Activated CD4-positive, alpha-beta T cell treated with anti-CD3 and anti-CD28 coated beads, Interleukin-2, amount 10 ng/mL, durations not matched to agents 7 days and 5 days (primary cell): ENCODE measurements at regions not wholly inside any gene's neighbourhood (a gene's known extent, or its start where the extent isn't known, plus 50 kb on each side); places are given as distances from the start of the nearest gene placed in this dataset.
A peak's percentile ranks its signal among the peaks of the same experiment; 100 is the strongest.

Experiments used
- CTCF ChIA-PET: fragments of 350-600 bp; sonication (Branson Sonifier 250); formaldehyde crosslinking; loops from one replicate; lab custom pipeline; 2021; ENCODE audit warnings: antibody characterized with exemption; lab: Charles Lee
- POLR2A ChIA-PET: fragments of 350-600 bp; sonication (Branson Sonifier 250); formaldehyde crosslinking; loops from one replicate; lab custom pipeline; 2021; ENCODE audit warnings: antibody characterized with exemption; lab: Charles Lee
- DNase-seq: peaks from one replicate; pipeline ENCODE4 v3.0.0-alpha.2; 2020
- H3K27ac Mint-ChIP-seq: one replicate; pipeline ENCODE4 v1.8.0; 2021; ENCODE audit warnings: mild to moderate bottlenecking, moderate library complexity, mixed read lengths
- H3K27me3 Mint-ChIP-seq: one replicate; pipeline ENCODE4 v1.8.0; 2021; ENCODE audit warnings: mixed read lengths
- H3K36me3 Mint-ChIP-seq: one replicate; pipeline ENCODE4 v1.8.0; 2021; ENCODE audit warnings: low read depth, mixed read lengths
- H3K4me1 Mint-ChIP-seq: one replicate; pipeline ENCODE4 v1.8.0; 2021; ENCODE audit warnings: mixed read lengths
- H3K4me3 Mint-ChIP-seq: one replicate; pipeline ENCODE4 v1.8.0; 2021; ENCODE audit warnings: mild to moderate bottlenecking, moderate library complexity, mixed read lengths
- H3K9me3 Mint-ChIP-seq: one replicate; pipeline ENCODE4 v1.8.0; 2021; ENCODE audit warnings: mixed read lengths

- Mint-ChIP-seq H3K27ac (no peak overlapping the region), H3K36me3 (no peaks in the 10 kb centered on the region), H3K4me3 (no peak overlapping the region), H3K9me3 (peaks cover 2% of the 10 kb centered on the region), H3K27me3 (no peaks in the 10 kb centered on the region), H3K4me1 (peaks cover 3% of the 10 kb centered on the region)
- ChIA-PET POLR2A (no interaction called here), CTCF (interaction anchor here (0.8 to 1.5 kb wide), 3 partner anchors 10 to 23 kb away, joined by 3 to 5 read pairs (median 4); no protein-coding TSS in a partner anchor)
- DNase-seq, result no peak
These were observed 100.1 kb upstream of the KLF7 start for GRCh38 chr2:207265869-207266268.

GRCh38 chr2:207266648-207267047 lies 100.9 kb upstream of the KLF7 start:
- DNase-seq, result no peak
- Mint-ChIP-seq H3K4me3 (no peak overlapping the region), H3K36me3 (no peaks in the 10 kb centered on the region), H3K27ac (no peak overlapping the region), H3K9me3 (peaks cover 2% of the 10 kb centered on the region), H3K27me3 (no peaks in the 10 kb centered on the region), H3K4me1 (peaks cover 3% of the 10 kb centered on the region)
- ChIA-PET POLR2A (no interaction called here), CTCF (interaction anchor here (0.8 to 1.5 kb wide), 3 partner anchors 9 to 24 kb away, joined by 3 to 5 read pairs (median 4); no protein-coding TSS in a partner anchor)

- H3K4me3 Mint-ChIP-seq, result no peak overlapping the region
- ChIA-PET POLR2A (no interaction called here), CTCF (interaction anchor here (1.3 kb wide), 1 partner anchor 9 kb away, joined by 3 read pairs; no protein-coding TSS in a partner anchor)
- H3K27me3 Mint-ChIP-seq, result no peaks in the 10 kb centered on the region
- H3K36me3 Mint-ChIP-seq, result no peaks in the 10 kb centered on the region
- H3K9me3 Mint-ChIP-seq, result no peaks in the 10 kb centered on the region
- peaks cover 3% of the 10 kb centered on the region for H3K4me1 Mint-ChIP-seq
- no peak for DNase-seq
- no peak overlapping the region for H3K27ac Mint-ChIP-seq
These were observed 103.3 kb upstream of the KLF7 start for GRCh38 chr2:207269038-207269437.

GRCh38 chr2:207274530-207275189 lies 108.9 kb upstream of the KLF7 start:
- H3K27me3 Mint-ChIP-seq, result no peaks in the 10 kb centered on the region
- H3K4me1 Mint-ChIP-seq, result no peaks in the 10 kb centered on the region
- H3K36me3 Mint-ChIP-seq, result no peaks in the 10 kb centered on the region
- CTCF ChIA-PET, result interaction anchor here (1.4 kb wide), 1 partner anchor 11 kb away, joined by 4 read pairs; no protein-coding TSS in a partner anchor
- no peaks in the 10 kb centered on the region for H3K9me3 Mint-ChIP-seq
- POLR2A ChIA-PET, result no interaction called here
- no peak overlapping the region for H3K4me3 Mint-ChIP-seq
- no peak for DNase-seq
- no peak overlapping the region for H3K27ac Mint-ChIP-seq

- POLR2A ChIA-PET, result no interaction called here
- no peak for DNase-seq
- peaks cover 4% of the 10 kb centered on the region for H3K9me3 Mint-ChIP-seq
- H3K27me3 Mint-ChIP-seq, result no peaks in the 10 kb centered on the region
- H3K4me1 Mint-ChIP-seq, result no peaks in the 10 kb centered on the region
- H3K4me3 Mint-ChIP-seq, result no peak overlapping the region
- CTCF ChIA-PET, result interaction anchor here (0.5 to 1.6 kb wide), 6 partner anchors 10 to 1118 kb away, joined by 3 to 4 read pairs (median 3); no protein-coding TSS in a partner anchor
- peaks cover 2% of the 10 kb centered on the region for H3K36me3 Mint-ChIP-seq
- H3K27ac Mint-ChIP-seq, result no peak overlapping the region
These were observed 110.0 kb upstream of the KLF7 start for GRCh38 chr2:207275779-207276178.

GRCh38 chr2:207276248-207276647 lies 110.5 kb upstream of the KLF7 start:
- H3K27me3 Mint-ChIP-seq, result no peaks in the 10 kb centered on the region
- H3K27ac Mint-ChIP-seq, result no peak overlapping the region
- H3K9me3 Mint-ChIP-seq, result peaks cover 4% of the 10 kb centered on the region
- ChIA-PET CTCF (interaction anchor here (0.5 to 1.6 kb wide), 5 partner anchors 10 to 1118 kb away, joined by 3 to 4 read pairs (median 3); no protein-coding TSS in a partner anchor), POLR2A (no interaction called here)
- H3K4me1 Mint-ChIP-seq, result no peaks in the 10 kb centered on the region
- DNase-seq, result no peak
- H3K4me3 Mint-ChIP-seq, result no peak overlapping the region
- H3K36me3 Mint-ChIP-seq, result peaks cover 2% of the 10 kb centered on the region

GRCh38 chr2:207276858-207277257 lies 111.1 kb upstream of the KLF7 start:
- H3K36me3 Mint-ChIP-seq, result peaks cover 2% of the 10 kb centered on the region
- POLR2A ChIA-PET, result no interaction called here
- no peak overlapping the region for H3K27ac Mint-ChIP-seq
- CTCF ChIA-PET, result interaction anchor here (1.2 to 1.7 kb wide), 4 partner anchors 8 to 20 kb away, joined by 3 to 4 read pairs (median 3); no protein-coding TSS in a partner anchor
- no peaks in the 10 kb centered on the region for H3K4me1 Mint-ChIP-seq
- peaks cover 5% of the 10 kb centered on the region for H3K9me3 Mint-ChIP-seq
- no peak for DNase-seq
- H3K4me3 Mint-ChIP-seq, result no peak overlapping the region
- no peaks in the 10 kb centered on the region for H3K27me3 Mint-ChIP-seq

GRCh38 chr2:207279520-207279919 lies 113.8 kb upstream of the KLF7 start:
- POLR2A ChIA-PET, result no interaction called here
- H3K4me3 Mint-ChIP-seq, result no peak overlapping the region
- H3K36me3 Mint-ChIP-seq, result peaks cover 2% of the 10 kb centered on the region
- H3K27me3 Mint-ChIP-seq, result no peaks in the 10 kb centered on the region
- peaks cover 18% of the 10 kb centered on the region for H3K4me1 Mint-ChIP-seq
- no peak overlapping the region for H3K27ac Mint-ChIP-seq
- CTCF ChIA-PET, result no interaction called here
- DNase-seq, result no peak
- H3K9me3 Mint-ChIP-seq, result peaks cover 5% of the 10 kb centered on the region

- H3K27me3 Mint-ChIP-seq, result no peaks in the 10 kb centered on the region
- H3K4me3 Mint-ChIP-seq, result no peak overlapping the region
- H3K36me3 Mint-ChIP-seq, result peaks cover 2% of the 10 kb centered on the region
- no peak overlapping the region for H3K27ac Mint-ChIP-seq
- DNase-seq, result no peak
- H3K9me3 Mint-ChIP-seq, result peaks cover 5% of the 10 kb centered on the region
- POLR2A ChIA-PET, result no interaction called here
- peaks cover 33% of the 10 kb centered on the region for H3K4me1 Mint-ChIP-seq
- CTCF ChIA-PET, result interaction anchor here (0.6 kb wide), 1 partner anchor 437 kb away, joined by 3 read pairs; no protein-coding TSS in a partner anchor
These were observed 115.7 kb upstream of the KLF7 start for GRCh38 chr2:207281436-207281835.

GRCh38 chr2:207282916-207283315 lies 117.2 kb upstream of the KLF7 start:
- H3K36me3 Mint-ChIP-seq, result peaks cover 2% of the 10 kb centered on the region
- ChIA-PET CTCF (interaction anchor here (1.0 to 2.4 kb wide), 7 partner anchors 11 to 40 kb away, joined by 3 to 12 read pairs (median 5); no protein-coding TSS in a partner anchor), POLR2A (interaction anchor here (0.6 to 0.9 kb wide), 2 partner anchors 16 to 55 kb away, joined by 3 to 4 read pairs; no protein-coding TSS in a partner anchor)
- peaks cover 33% of the 10 kb centered on the region for H3K4me1 Mint-ChIP-seq
- peak overlapping the region; percentile 46 for H3K4me3 Mint-ChIP-seq
- H3K27ac Mint-ChIP-seq, result peak overlapping the region; percentile 89
- DNase-seq, result no peak
- H3K27me3 Mint-ChIP-seq, result no peaks in the 10 kb centered on the region
- H3K9me3 Mint-ChIP-seq, result peaks cover 8% of the 10 kb centered on the region

- ChIA-PET POLR2A (interaction anchor here (0.6 to 0.9 kb wide), 2 partner anchors 15 to 55 kb away, joined by 3 to 4 read pairs; no protein-coding TSS in a partner anchor), CTCF (interaction anchor here (1.1 to 2.4 kb wide), 5 partner anchors 10 to 40 kb away, joined by 3 to 12 read pairs (median 5); no protein-coding TSS in a partner anchor)
- peak; percentile 10 for DNase-seq
- H3K27ac Mint-ChIP-seq, result peak overlapping the region; percentile 89
- H3K36me3 Mint-ChIP-seq, result peaks cover 2% of the 10 kb centered on the region
- peaks cover 8% of the 10 kb centered on the region for H3K9me3 Mint-ChIP-seq
- H3K4me1 Mint-ChIP-seq, result peaks cover 33% of the 10 kb centered on the region
- H3K27me3 Mint-ChIP-seq, result no peaks in the 10 kb centered on the region
- peak overlapping the region; percentile 46 for H3K4me3 Mint-ChIP-seq
These were observed 117.6 kb upstream of the KLF7 start for GRCh38 chr2:207283356-207283755.

- no peak for DNase-seq
- POLR2A ChIA-PET, result no interaction called here
- CTCF ChIA-PET, result interaction anchor here (0.8 to 2.4 kb wide), 5 partner anchors 9 to 51 kb away, joined by 3 to 12 read pairs (median 3); no protein-coding TSS in a partner anchor
- peaks cover 2% of the 10 kb centered on the region for H3K36me3 Mint-ChIP-seq
- H3K4me3 Mint-ChIP-seq, result no peak overlapping the region
- H3K9me3 Mint-ChIP-seq, result peaks cover 8% of the 10 kb centered on the region
- H3K27ac Mint-ChIP-seq, result peak overlapping the region; percentile 5
- H3K27me3 Mint-ChIP-seq, result no peaks in the 10 kb centered on the region
- peaks cover 33% of the 10 kb centered on the region for H3K4me1 Mint-ChIP-seq
These were observed 119.1 kb upstream of the KLF7 start for GRCh38 chr2:207284556-207285472.
